HL-60 (cell line): ENCODE measurements at regions not wholly inside any gene's neighbourhood (a gene's known extent, or its start where the extent isn't known, plus 50 kb on each side); places are given as distances from the start of the nearest gene placed in this dataset.

Experiments used
- CTCF ChIP-seq: IDR thresholded peaks from one replicate; pipeline ENCODE4 v1.5.1; 2011; ENCODE audit warnings: low read length, control low read depth, inconsistent platforms; ENCODE audit not compliant: insufficient read depth
- GABPA ChIP-seq: IDR thresholded peaks from 2 replicates; pipeline ENCODE4 v1.6.1; 2012; ENCODE audit warnings: low read depth
- POLR2AphosphoS5 ChIP-seq: IDR thresholded peaks from 2 replicates; pipeline ENCODE4 v1.6.1; 2012; ENCODE audit warnings: low read depth
- REST ChIP-seq: IDR thresholded peaks from 2 replicates; pipeline ENCODE4 v1.6.1; 2012; ENCODE audit warnings: low read depth; ENCODE audit not compliant: insufficient replicate concordance

GRCh38 chr1:4146101-4146500 is 246.0 kb upstream of the C1orf174 start:
- TF ChIP-seq CTCF = no peak
- no peak for TF ChIP-seq GABPA
- TF ChIP-seq POLR2AphosphoS5 = no peak
- TF ChIP-seq REST = no peak
